ENCODE measurements at regions not wholly inside any gene's neighbourhood (a gene's known extent, or its start where the extent isn't known, plus 50 kb on each side); places are given as distances from the start of the nearest gene placed in this dataset.

GRCh38 chr3:170780955-170781354 lies 89.0 kb downstream of the RPL22L1 start:
- DNase-seq (ENCODE audit: low read depth in 3 of 3), result no peak

DNA sequence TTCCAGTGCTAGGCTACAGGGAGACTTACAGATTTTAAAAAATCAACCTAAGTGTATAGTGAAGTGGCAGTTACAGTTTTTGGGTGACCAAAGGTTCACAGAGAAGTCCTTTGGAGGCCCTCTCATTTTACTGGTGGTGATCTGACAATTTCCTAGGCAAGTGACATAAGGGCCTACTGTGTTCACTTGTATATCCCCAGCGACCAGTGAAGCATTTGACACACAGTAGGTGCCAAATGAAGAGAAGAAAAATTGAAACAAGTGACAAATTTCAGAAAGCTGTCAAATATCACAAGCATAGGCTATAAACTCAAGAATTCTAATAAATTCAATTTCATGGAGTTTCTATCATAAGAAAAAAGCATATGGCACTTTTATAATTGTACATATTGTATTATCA lies 89.5 kb downstream of the RPL22L1 start:
- DNase-seq (ENCODE audit: low read depth in 3 of 3), result no peak

GRCh38 chr3:170778240-170779217 lies 91.5 kb downstream of the RPL22L1 start:
- no peak for DNase-seq (ENCODE audit: low read depth in 3 of 3)

DNA sequence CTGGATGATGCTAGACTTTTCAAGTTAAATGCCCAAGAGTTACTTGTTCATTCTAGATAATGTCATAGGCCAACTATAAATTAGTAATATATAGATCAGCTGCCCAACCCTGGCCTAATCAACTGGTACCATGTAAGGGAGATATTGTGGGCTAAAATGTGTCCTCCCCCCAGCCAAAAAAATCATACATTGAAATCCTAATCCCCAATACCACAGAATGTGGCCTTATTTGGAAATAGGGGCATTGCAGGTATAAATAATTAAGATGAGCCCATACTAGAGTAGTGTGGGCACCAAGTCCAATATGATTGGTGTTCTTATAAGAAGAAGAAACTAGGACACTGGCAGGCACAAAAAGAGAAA lies 92.5 kb downstream of the RPL22L1 start:
- DNase-seq (ENCODE audit: low read depth in 3 of 3), result no peak

- DNase-seq (ENCODE audit: low read depth in 3 of 3), result no peak
Measured at GRCh38 chr3:170776887-170777563, 93.0 kb downstream of the RPL22L1 start.

GRCh38 chr3:170773682-170774425 lies 96.1 kb downstream of the RPL22L1 start:
- DNase-seq (ENCODE audit: low read depth in 3 of 3), result no peak

GRCh38 chr3:170772175-170772574 lies 97.8 kb downstream of the RPL22L1 start:
- DNase-seq (ENCODE audit: low read depth in 3 of 3), result no peak

DNA sequence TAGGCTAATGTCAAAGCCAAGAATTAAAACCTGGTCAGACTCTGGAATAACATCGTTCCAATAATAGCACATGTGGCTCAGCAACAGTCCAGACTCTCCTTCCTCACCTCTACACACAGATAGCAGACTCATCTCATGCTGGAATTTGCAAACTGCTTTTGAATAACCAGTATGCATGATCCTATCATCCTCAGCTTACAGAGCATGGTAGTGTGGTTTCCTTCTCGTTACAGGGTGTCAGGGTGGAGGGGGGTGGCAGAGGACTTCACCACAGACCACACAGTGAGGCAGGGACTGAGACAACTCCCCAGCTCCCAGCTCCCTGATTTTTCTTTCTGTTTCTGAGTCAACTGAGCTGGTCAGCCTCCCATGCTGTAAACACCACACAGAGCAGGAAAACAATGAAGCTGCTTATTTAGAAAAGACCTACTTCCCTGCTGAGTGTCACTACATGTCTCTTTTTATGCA lies 101.6 kb downstream of the RPL22L1 start:
- DNase-seq (ENCODE audit: low read depth in 3 of 3), result no peak

DNA sequence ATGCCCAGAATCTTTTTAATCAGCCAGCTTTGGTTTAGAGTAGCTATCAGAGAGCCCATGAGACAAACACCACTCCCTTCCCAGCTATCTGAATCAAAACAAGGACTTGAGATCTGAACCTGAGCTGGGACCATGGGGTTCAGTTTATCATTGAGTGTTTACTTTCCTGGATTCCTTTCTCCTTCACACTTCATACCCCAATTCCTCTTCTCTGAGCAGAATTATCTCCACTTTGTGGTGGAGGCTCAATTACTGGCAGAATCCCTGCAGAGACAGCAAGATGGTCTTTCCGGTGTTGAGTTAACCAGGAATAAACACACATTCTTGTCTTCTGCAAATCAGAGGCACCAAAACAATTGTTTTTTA lies 102.4 kb downstream of the RPL22L1 start:
- DNase-seq (ENCODE audit: low read depth in 3 of 3), result no peak

- no peak for DNase-seq (ENCODE audit: low read depth in 3 of 3)
Measured at GRCh38 chr3:170766823-170767575, 103.0 kb downstream of the RPL22L1 start.

GRCh38 chr3:170766253-170766652 lies 103.7 kb downstream of the RPL22L1 start:
- no peak for DNase-seq (ENCODE audit: low read depth in 3 of 3)

- DNase-seq (ENCODE audit: low read depth in 3 of 3), result no peak
Measured at GRCh38 chr3:170765419-170766078, 104.4 kb downstream of the RPL22L1 start.

GRCh38 chr3:170764017-170764416 lies 106.0 kb downstream of the RPL22L1 start:
- no peak for DNase-seq (ENCODE audit: low read depth in 3 of 3)

DNA sequence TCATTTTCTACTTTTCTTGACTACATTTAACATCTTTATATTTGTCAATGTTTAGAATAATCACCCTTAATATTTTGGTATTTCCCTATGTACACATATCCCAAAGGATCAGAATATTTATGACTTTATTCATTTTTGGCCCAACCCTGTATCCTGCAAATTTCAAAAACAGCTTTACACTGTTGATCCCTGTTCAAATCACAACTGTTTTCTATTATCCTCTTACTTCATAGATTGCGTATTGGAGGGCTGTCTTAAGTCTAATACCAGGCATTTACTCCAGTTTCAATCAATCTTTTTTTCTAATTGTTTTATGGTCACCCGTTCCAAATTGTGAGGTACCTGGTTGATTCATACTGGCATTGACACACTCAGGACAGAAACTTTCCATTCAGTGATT lies 107.9 kb downstream of the RPL22L1 start:
- no peak for DNase-seq (ENCODE audit: low read depth in 3 of 3)

GRCh38 chr3:170761103-170761502 lies 108.9 kb downstream of the RPL22L1 start:
- no peak for DNase-seq (ENCODE audit: low read depth in 3 of 3)

DNA sequence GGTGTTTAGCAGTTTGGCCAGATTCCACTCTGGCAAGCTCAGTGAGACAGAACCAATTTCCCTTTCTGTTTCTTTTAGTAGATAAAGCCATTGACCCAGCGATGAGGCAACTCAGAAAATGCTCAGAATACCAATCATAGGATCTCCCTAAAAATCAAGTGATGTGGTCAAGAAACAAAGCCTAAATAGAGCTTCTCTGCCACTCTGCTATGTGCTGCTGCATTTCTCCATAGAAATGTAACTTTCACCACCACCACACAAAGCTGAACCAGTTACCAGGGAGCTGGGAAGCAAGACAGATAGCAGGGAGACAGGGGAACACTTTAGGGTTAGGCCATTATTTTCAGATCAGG lies 109.8 kb downstream of the RPL22L1 start:
- DNase-seq (ENCODE audit: low read depth in 3 of 3), result no peak

GRCh38 chr3:170759511-170760173 lies 110.4 kb downstream of the RPL22L1 start:
- DNase-seq (ENCODE audit: low read depth in 3 of 3), result no peak

DNA sequence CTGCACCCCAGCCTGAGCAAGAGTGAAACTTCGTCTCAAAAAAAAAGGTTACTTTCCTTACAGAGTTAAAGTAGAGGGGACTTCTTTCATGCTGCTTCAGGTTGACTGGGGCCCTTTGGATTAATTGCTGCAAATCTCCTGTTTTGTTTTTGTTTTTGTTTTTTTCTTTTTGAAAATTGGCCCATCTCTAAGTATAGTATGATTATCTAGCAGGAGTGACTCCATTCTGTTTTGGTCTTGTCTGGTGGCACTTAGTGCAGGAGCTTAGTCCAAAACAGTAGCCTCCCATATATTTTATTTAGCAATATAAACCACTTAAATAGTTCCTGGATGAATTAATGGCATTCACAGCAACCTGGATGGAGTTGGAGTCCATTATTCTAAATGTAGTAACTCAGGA lies 113.0 kb downstream of the RPL22L1 start:
- DNase-seq (ENCODE audit: low read depth in 3 of 3), result no peak

DNA sequence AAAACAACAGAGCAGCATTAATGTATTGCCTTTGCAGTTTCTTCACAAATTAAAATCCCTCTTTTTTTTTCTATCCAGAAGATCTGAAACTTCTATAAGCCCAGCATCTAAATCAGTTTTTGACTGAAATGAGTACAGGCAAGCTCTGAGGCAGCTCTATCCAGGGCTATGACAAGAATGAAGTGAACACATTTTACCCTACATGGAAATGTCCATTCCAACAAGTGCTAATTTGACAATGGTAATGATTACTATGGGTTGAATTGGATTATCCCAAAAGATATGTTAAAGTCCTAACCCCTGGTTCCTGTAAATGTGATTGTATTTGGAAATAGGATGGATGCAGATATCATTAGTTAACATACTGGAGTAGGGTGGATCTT lies 115.7 kb downstream of the RPL22L1 start:
- no peak for DNase-seq (ENCODE audit: low read depth in 3 of 3)

DNA sequence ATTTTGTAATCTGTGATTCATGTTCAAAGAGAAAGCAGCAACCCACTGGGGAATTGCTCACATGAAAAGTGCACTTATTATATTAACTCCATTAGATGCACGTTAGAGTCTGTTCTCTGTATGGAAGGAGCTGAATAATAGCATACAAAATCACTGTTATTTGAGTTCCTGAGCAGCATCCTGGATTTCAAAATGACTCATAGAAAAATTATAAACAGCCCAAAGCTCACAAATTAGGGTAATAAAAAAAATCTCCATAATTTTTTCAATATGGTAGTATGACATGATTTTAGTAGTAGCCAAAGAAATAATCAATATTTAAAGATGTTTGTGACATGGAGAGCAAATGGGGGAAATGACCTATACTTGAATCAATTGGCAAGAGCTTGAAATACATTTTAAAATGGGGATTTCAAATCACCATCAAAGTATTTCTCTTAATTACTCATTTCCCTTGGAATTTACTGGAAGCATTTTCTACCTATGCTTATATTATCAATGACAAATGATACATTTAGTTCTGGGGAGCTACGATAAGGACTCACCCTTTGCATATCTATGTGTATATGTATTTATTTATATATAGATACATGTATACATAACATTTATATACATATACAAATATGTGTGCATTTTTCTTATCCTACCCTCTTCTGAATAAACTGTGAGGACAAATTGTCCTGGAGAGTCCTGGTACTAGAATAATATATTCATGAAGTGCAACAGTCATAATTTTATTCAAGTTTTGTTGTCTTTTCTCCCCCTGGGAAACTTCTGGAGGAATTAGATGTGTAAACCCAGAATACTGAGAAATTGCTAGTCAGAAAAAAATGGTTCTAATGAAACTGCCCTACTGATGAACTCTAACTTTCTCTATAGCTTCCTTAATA lies 116.3 kb downstream of the RPL22L1 start:
- DNase-seq (ENCODE audit: low read depth in 3 of 3), result no peak

All from stimulated activated CD4-positive, alpha-beta T cell treated with anti-CD3 and anti-CD28 coated beads, TNF-alpha, amount 100 ng/mL, for 48 hours (primary cell).